GM23248 (cell line): ENCODE measurements at regions not wholly inside any gene's neighbourhood (a gene's known extent, or its start where the extent isn't known, plus 50 kb on each side); places are given as distances from the start of the nearest gene placed in this dataset.

Source experiments
- EZH2 ChIP-seq: fragments of 200-600 bp; sonication (generic); IDR thresholded peaks from 2 replicates; pipeline ENCODE4 v1.6.1; 2018; ENCODE audit warnings: antibody characterized with exemption, mild to moderate bottlenecking; ENCODE audit not compliant: insufficient read depth, poor library complexity, severe bottlenecking
- EZH2phosphoT487 ChIP-seq: fragments of 200-600 bp; sonication (generic); IDR thresholded peaks from 2 replicates; pipeline ENCODE4 v1.6.1; 2018; ENCODE audit warnings: antibody characterized with exemption, moderate library complexity, mild to moderate bottlenecking, low read depth; ENCODE audit not compliant: insufficient read depth

- no peak for TF ChIP-seq EZH2
- no peak for TF ChIP-seq EZH2phosphoT487
Observed at GRCh38 chr6:144379356-144379755, 94.2 kb downstream of the UTRN start.
